K562 (cell line): ENCODE measurements at regions not wholly inside any gene's neighbourhood (a gene's known extent, or its start where the extent isn't known, plus 50 kb on each side); places are given as distances from the start of the nearest gene placed in this dataset.

Experiments used
- ATAC-seq: fragments of 200-7000 bp; cut with Tn5 transposase; 3 replicates; pipeline ENCODE4 v1.9.1; 2020; ENCODE audit warnings: moderate library complexity
- BruUV-seq: library from RNA; stranded (reverse); fragments of 400-500 nt; replicated peaks from 2 replicates; lab custom pipeline; 2021; lab: Mats Ljungman, UMichigan
- CTCF ChIA-PET: fragments of 300-600 bp; formaldehyde crosslinking; extraction: SDS; loops from one replicate; lab custom pipeline; 2021; ENCODE audit warnings: low intra/inter-chr PET ratio; lab: Yijun Ruan, JAX
- POLR2A ChIA-PET: fragments of 300-600, 350-650 bp; sonication (Branson Sonifier 250); formaldehyde crosslinking; extraction: SDS; loops from one replicate; lab custom pipeline; 2021; ENCODE audit warnings: antibody characterized with exemption, inconsistent platforms; lab: Yijun Ruan, JAX
- DNase-seq, 4 experiments: peaks; one replicate each; pipeline versions ENCODE4 v3.0.0 to v3.0.0-alpha.2; 2011 to 2018; ENCODE audit warnings: low spot score in 3 of 4, mixed read lengths in 3 of 4; ENCODE audit errors: extremely low read depth in 1 of 4
- FAIRE-seq: peaks from 2 replicates; lab custom pipeline; 2011; peaks lifted over from hg19 to GRCh38; lab: Jason Lieb, UNC
- H2AFZ ChIP-seq: 2 replicates; pipeline ENCODE4 v1.6.0; 2011; ENCODE audit warnings: low read depth, low read length, control low read depth, inconsistent platforms
- H3K27ac ChIP-seq: fragments of 200-600 bp; 3 replicates; pipeline ENCODE4 v1.8.0; 2011; ENCODE audit warnings: low read depth, mild to moderate bottlenecking, control low read depth, inconsistent platforms, low read length, moderate library complexity, mixed read lengths; ENCODE audit errors: extremely low read depth
- H3K27me3 ChIP-seq, 2 experiments: fragments of 300-600 bp in 1 of 2; 2 replicates in 1 of 2; 3 replicates in 1 of 2; pipeline versions ENCODE4 v1.6.0 to v1.8.0; 2011; ENCODE audit warnings: inconsistent platforms in 2 of 2, low read length in 2 of 2, mild to moderate bottlenecking in 1 of 2, mixed read lengths in 1 of 2, moderate library complexity in 1 of 2; ENCODE audit not compliant: control insufficient read depth in 2 of 2, insufficient read depth in 2 of 2
- H3K36me3 ChIP-seq: fragments of 300-600 bp; 3 replicates; pipeline ENCODE4 v1.8.0; 2011; ENCODE audit warnings: mild to moderate bottlenecking, low read length, inconsistent platforms; ENCODE audit not compliant: control insufficient read depth, insufficient read depth
- H3K4me1 ChIP-seq, 2 experiments: fragments of 200-600 bp in 1 of 2; replicated peaks in 1 of 2; 2 replicates in 1 of 2; 3 replicates in 1 of 2; pipeline versions ENCODE4 v1.5.1 to v1.8.0; 2011; ENCODE audit warnings: inconsistent platforms in 2 of 2, low read length in 2 of 2, mild to moderate bottlenecking in 1 of 2, mixed read lengths in 1 of 2, moderate library complexity in 1 of 2; ENCODE audit not compliant: control insufficient read depth in 2 of 2, insufficient read depth in 2 of 2
- H3K4me2 ChIP-seq: 2 replicates; pipeline ENCODE4 v1.6.1; 2011; ENCODE audit warnings: low read length, control low read depth, inconsistent platforms, mixed read lengths; ENCODE audit not compliant: insufficient read depth
- H3K4me3 ChIP-seq: fragments of 200-600 bp; sonication (generic), shearing (Covaris generic); 2 replicates; pipeline ENCODE4 v1.5.1; 2016; ENCODE audit warnings: control low read depth, inconsistent platforms
- H3K79me2 ChIP-seq: fragments of 200-600 bp; 3 replicates; pipeline ENCODE4 v1.8.0; 2011; ENCODE audit warnings: low read length, inconsistent platforms; ENCODE audit not compliant: control insufficient read depth, insufficient read depth
- H3K9ac ChIP-seq, 2 experiments: 2 replicates each; pipeline versions ENCODE4 v1.6.0 to v1.6.1; 2011; ENCODE audit warnings: low read depth in 2 of 2, low read length in 2 of 2, control low read depth in 1 of 2, inconsistent platforms in 1 of 2, mild to moderate bottlenecking in 1 of 2, mixed read lengths in 1 of 2; ENCODE audit not compliant: insufficient read depth in 1 of 2
- H3K9me1 ChIP-seq: one replicate; pipeline ENCODE4 v1.6.0; 2011; ENCODE audit warnings: inconsistent platforms, mild to moderate bottlenecking, low read length, moderate library complexity; ENCODE audit not compliant: control insufficient read depth, insufficient read depth
- H3K9me3 ChIP-seq: replicated peaks from 2 replicates; pipeline ENCODE4 v1.5.1; 2011; ENCODE audit warnings: low read depth, low read length, inconsistent platforms; ENCODE audit not compliant: control insufficient read depth, insufficient read depth
- H4K20me1 ChIP-seq: replicated peaks from 2 replicates; pipeline ENCODE4 v1.6.1; 2011; ENCODE audit warnings: low read length, inconsistent platforms, mixed read lengths; ENCODE audit not compliant: control insufficient read depth, insufficient read depth
- ARHGAP35 ChIP-seq: fragments of 450-650 bp; IDR thresholded peaks from 2 replicates; pipeline ENCODE4 v1.6.1; 2018; ENCODE audit not compliant: partially characterized antibody
- ATF3 ChIP-seq, 2 experiments: fragments of 450-650 bp in 1 of 2; sonication (generic) in 1 of 2; formaldehyde crosslinking in 1 of 2; IDR thresholded peaks in 1 of 2; conservative IDR thresholded peaks in 1 of 2; 2 replicates each; pipeline versions ENCODE4 v1.6.1 to v1.8.1; 2016 to 2023; ENCODE audit warnings: mild to moderate bottlenecking in 2 of 2, moderate library complexity in 2 of 2, inconsistent platforms in 1 of 2, missing genetic modification reagents in 1 of 2
- HBP1 ChIP-seq: fragments of 450-650 bp; formaldehyde crosslinking; IDR thresholded peaks from 2 replicates; pipeline ENCODE4 v1.4.0; 2022; ENCODE audit warnings: missing genetic modification characterization
- JUND ChIP-seq, 2 experiments: IDR thresholded peaks; 2 replicates in 1 of 2; 3 replicates in 1 of 2; pipeline ENCODE4 v1.6.1; 2011; ENCODE audit warnings: borderline replicate concordance in 2 of 2, low read depth in 2 of 2, low read length in 2 of 2, improper control_type of control experiment in 1 of 2, missing biosample characterization in 1 of 2, missing genetic modification characterization in 1 of 2, missing genetic modification reagents in 1 of 2
- PHB ChIP-seq: fragments of 250-450 bp; sonication (Bioruptor Pico); IDR thresholded peaks from 2 replicates; pipeline ENCODE4 v1.5.0; 2021
- SMARCE1 ChIP-seq: fragments of 450-650 bp; IDR thresholded peaks from 2 replicates; pipeline ENCODE4 v1.7.1; 2016; ENCODE audit warnings: mild to moderate bottlenecking
- SREBF2 ChIP-seq: sonication (generic); formaldehyde crosslinking; IDR thresholded peaks from 2 replicates; pipeline ENCODE4 v1.4.0; 2020; ENCODE audit warnings: mild to moderate bottlenecking, missing genetic modification reagents
- TSC22D4 ChIP-seq: fragments of 450-650 bp; IDR thresholded peaks from 2 replicates; pipeline ENCODE4 v1.6.1; 2016; ENCODE audit warnings: missing genetic modification characterization, missing biosample characterization, control low read depth
- TSHZ1 ChIP-seq: fragments of 250-450 bp; sonication (Bioruptor Pico); IDR thresholded peaks from 2 replicates; pipeline ENCODE4 v1.4.0; 2020; ENCODE audit warnings: mild to moderate bottlenecking, moderate library complexity
- ZBTB43 ChIP-seq: sonication (generic); formaldehyde crosslinking; IDR thresholded peaks from 2 replicates; pipeline ENCODE4 v1.8.0; 2023; ENCODE audit warnings: mild to moderate bottlenecking, missing genetic modification reagents
- ZBTB9 ChIP-seq: fragments of 450-650 bp; formaldehyde crosslinking; IDR thresholded peaks from 2 replicates; pipeline ENCODE4 v1.4.0; 2020; ENCODE audit warnings: mild to moderate bottlenecking, moderate library complexity
- ZNF282 ChIP-seq: sonication (generic); formaldehyde crosslinking; IDR thresholded peaks from 2 replicates; pipeline ENCODE4 v1.8.1; 2023; ENCODE audit warnings: missing genetic modification reagents
- ZNF41 ChIP-seq: fragments of 250-450 bp; sonication (Bioruptor Pico); conservative IDR thresholded peaks from 2 replicates; pipeline ENCODE4 v1.4.0; 2020; ENCODE audit warnings: mild to moderate bottlenecking
- ZNF830 ChIP-seq: fragments of 250-450 bp; sonication (Bioruptor Pico); IDR thresholded peaks from 2 replicates; pipeline ENCODE4 v1.5.0; 2021; ENCODE audit warnings: mild to moderate bottlenecking
- WGBS: fragments of 100-300 bp; shearing (Covaris generic); methylation state at CpG from one replicate; pipeline ENCODE4 v1.1.6; 2016; ENCODE audit warnings: low coverage, mixed read lengths; ENCODE audit not compliant: insufficient coverage; ENCODE audit errors: missing lambda C conversion rate; 5-methylcytosine and 5-hydroxymethylcytosine counted together
- in situ Hi-C: fragments of 300-500 bp; cut with MboI; formaldehyde crosslinking; loops from 4 replicates; pipeline ENCODE4 v1.15.0; 2018; ENCODE audit warnings: inconsistent platforms, mixed read lengths
- intact Hi-C: fragments of 100-400 bp; cut with micrococcal nuclease; formaldehyde crosslinking; loops from 2 replicates; pipeline ENCODE4 v1.14.2; 2022

- no TSS peak for BruUV-seq
- Histone ChIP-seq H3K9me1 (peaks cover 2% of the 10 kb centered on the region), H3K9ac (no peak overlapping the region), H3K4me3 (no peak overlapping the region), H3K79me2 (no peaks in the 10 kb centered on the region), H4K20me1 (no peaks in the 10 kb centered on the region), H3K4me2 (no peak overlapping the region), H3K9me3 (no peaks in the 10 kb centered on the region), H3K27me3 (no peaks in the 10 kb centered on the region; a peak in 1 of 5 replicates), H2AFZ (no peak overlapping the region), H3K27ac (no peak overlapping the region), H3K36me3 (no peaks in the 10 kb centered on the region), H3K4me1 (no peaks in the 10 kb centered on the region)
- POLR2A ChIA-PET = no interaction called here
- intact Hi-C loops = no loop called here
- ATAC-seq (no peak), DNase-seq (no peak), FAIRE-seq (no peak)
- in situ Hi-C loops = no loop called here
- CTCF ChIA-PET = no interaction called here
- WGBS = 2% methylated on average over 6 of the region's 6 CpGs
- TF ChIP-seq ZNF830 (CRISPR knock-in tag) = no peak
- TF ChIP-seq ZNF41 = no peak
- no peak for TF ChIP-seq SREBF2
- TF ChIP-seq ZBTB43 (CRISPR knock-in tag) = no peak
- TF ChIP-seq TSC22D4 (tag) = no peak
- TF ChIP-seq ZBTB9 (CRISPR knock-in tag) = no peak
- TF ChIP-seq SMARCE1 = no peak
- TF ChIP-seq PHB = no peak
- TF ChIP-seq HBP1 (CRISPR knock-in tag) = no peak
- no peak for TF ChIP-seq ZNF282 (CRISPR knock-in tag)
- no peak for TF ChIP-seq ARHGAP35
- no peak for TF ChIP-seq ATF3 (IDR thresholded peaks at IDR 0.05)
- TF ChIP-seq ATF3 (CRISPR knock-in tag; conservative IDR thresholded peaks at IDR 0.05) = no peak
- TF ChIP-seq TSHZ1 = no peak
- TF ChIP-seq JUND (IDR thresholded peaks at IDR 0.05; ENCODE audit: borderline replicate concordance, low read depth, low read length) = no peak
- no peak for TF ChIP-seq JUND (tag; IDR thresholded peaks at IDR 0.05; ENCODE audit: borderline replicate concordance, low read depth, low read length)
Measured at GRCh38 chr16:54748611-54749190, 182.0 kb upstream of the IRX5 start.
